Activated CD4-positive, alpha-beta T cell treated with anti-CD3 and anti-CD28 coated beads, Interleukin-2, amount 10 ng/mL, durations not matched to agents 7 days and 5 days (primary cell): ENCODE measurements at regions not wholly inside any gene's neighbourhood (a gene's known extent, or its start where the extent isn't known, plus 50 kb on each side); places are given as distances from the start of the nearest gene placed in this dataset.

Experiments used
- CTCF ChIA-PET: fragments of 350-600 bp; sonication (Branson Sonifier 250); formaldehyde crosslinking; loops from one replicate; lab custom pipeline; 2021; ENCODE audit warnings: antibody characterized with exemption; lab: Charles Lee
- POLR2A ChIA-PET: fragments of 350-600 bp; sonication (Branson Sonifier 250); formaldehyde crosslinking; loops from one replicate; lab custom pipeline; 2021; ENCODE audit warnings: antibody characterized with exemption; lab: Charles Lee
- DNase-seq: peaks from one replicate; pipeline ENCODE4 v3.0.0-alpha.2; 2020
- H3K27ac Mint-ChIP-seq: one replicate; pipeline ENCODE4 v1.8.0; 2021; ENCODE audit warnings: mild to moderate bottlenecking, moderate library complexity, mixed read lengths
- H3K27me3 Mint-ChIP-seq: one replicate; pipeline ENCODE4 v1.8.0; 2021; ENCODE audit warnings: mixed read lengths
- H3K36me3 Mint-ChIP-seq: one replicate; pipeline ENCODE4 v1.8.0; 2021; ENCODE audit warnings: low read depth, mixed read lengths
- H3K4me1 Mint-ChIP-seq: one replicate; pipeline ENCODE4 v1.8.0; 2021; ENCODE audit warnings: mixed read lengths
- H3K4me3 Mint-ChIP-seq: one replicate; pipeline ENCODE4 v1.8.0; 2021; ENCODE audit warnings: mild to moderate bottlenecking, moderate library complexity, mixed read lengths
- H3K9me3 Mint-ChIP-seq: one replicate; pipeline ENCODE4 v1.8.0; 2021; ENCODE audit warnings: mixed read lengths

DNA sequence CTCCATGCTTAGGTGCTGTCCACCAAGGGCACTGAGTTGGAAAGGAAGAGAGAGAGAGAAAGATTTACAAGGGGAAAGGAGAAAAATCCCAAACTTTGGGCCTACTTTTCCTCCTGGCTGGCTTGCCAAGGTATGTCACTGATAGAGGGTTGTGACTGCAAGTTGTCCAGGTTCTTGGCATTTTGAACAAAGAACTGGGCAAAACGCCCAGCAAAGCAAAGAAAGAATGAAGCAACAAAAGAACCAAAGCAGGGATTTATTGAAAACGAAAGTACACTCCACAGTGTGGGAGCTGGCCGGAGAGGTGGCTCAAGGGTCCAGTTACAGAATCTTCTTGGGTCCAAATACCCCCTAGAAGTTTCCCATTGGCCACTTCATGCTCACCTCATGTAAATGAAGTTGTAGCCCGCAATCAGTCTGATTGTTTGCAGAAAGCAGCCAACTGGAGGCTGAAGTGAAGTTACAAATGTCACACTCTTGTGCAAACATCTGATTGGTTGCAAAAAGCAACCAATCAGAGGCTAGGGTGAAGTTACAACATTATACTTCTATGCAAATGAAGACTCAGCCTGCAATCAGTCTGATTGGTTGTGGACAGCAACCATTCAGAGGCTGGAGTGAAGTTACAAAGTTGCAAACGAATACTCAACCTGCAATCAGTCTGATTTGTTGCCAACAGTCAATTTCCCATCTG lies 263.5 kb downstream of the YTHDC2 start:
- CTCF ChIA-PET: no interaction called here
- no peaks in the 10 kb centered on the region for H3K36me3 Mint-ChIP-seq
- no peak overlapping the region for H3K27ac Mint-ChIP-seq
- H3K4me1 Mint-ChIP-seq: no peaks in the 10 kb centered on the region
- H3K4me3 Mint-ChIP-seq: no peak overlapping the region
- POLR2A ChIA-PET: no interaction called here
- no peaks in the 10 kb centered on the region for H3K27me3 Mint-ChIP-seq
- no peaks in the 10 kb centered on the region for H3K9me3 Mint-ChIP-seq
- DNase-seq: no peak

DNA sequence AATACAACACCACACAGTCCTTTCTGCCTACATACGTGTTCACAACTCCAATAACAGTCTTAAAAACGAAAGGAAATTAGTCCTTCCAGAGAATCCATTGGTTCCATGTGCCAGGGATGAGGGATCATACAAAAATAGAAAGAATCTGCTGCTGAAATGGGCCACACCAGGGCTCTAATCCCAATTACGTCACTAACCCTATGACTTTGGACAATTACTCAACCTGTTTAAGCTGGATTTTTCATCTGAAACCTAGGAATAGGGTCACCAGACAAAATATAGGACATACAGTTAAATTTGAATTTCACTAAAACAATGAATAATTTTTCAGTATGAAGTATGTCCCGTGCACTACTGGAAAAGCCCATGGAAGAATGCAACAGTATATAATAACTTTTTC lies 264.7 kb downstream of the YTHDC2 start:
- no peaks in the 10 kb centered on the region for H3K4me1 Mint-ChIP-seq
- H3K36me3 Mint-ChIP-seq: no peaks in the 10 kb centered on the region
- ChIA-PET CTCF (no interaction called here), POLR2A (no interaction called here)
- H3K9me3 Mint-ChIP-seq: no peaks in the 10 kb centered on the region
- no peak overlapping the region for H3K4me3 Mint-ChIP-seq
- no peaks in the 10 kb centered on the region for H3K27me3 Mint-ChIP-seq
- H3K27ac Mint-ChIP-seq: no peak overlapping the region
- no peak for DNase-seq

DNA sequence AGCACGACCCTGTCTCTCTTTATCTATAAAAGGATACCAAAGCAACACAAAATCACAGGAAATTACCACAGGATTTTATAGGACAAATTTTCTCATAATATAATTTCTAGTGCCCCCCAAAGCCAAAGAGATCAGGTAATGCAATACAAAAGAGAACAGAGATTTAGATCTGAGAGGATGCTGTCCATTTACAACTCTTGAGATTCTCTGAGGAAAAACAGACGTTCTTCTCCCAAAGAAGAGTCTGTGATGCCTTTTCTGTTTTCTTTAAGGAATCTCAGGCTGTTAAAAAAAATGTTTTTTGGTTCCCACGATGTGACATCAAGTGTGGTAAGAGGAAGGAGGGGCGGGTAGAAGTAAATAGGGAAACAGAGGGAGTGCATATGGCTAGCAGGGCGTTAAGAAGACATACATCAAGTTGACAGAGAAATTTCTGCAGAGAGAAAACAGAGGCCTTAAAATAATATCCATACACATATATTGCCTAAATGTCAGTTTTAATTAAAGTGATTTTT lies 274.7 kb downstream of the YTHDC2 start:
- Mint-ChIP-seq H3K27ac (no peak overlapping the region), H3K27me3 (no peaks in the 10 kb centered on the region), H3K4me1 (no peaks in the 10 kb centered on the region), H3K4me3 (no peak overlapping the region), H3K36me3 (no peaks in the 10 kb centered on the region), H3K9me3 (no peaks in the 10 kb centered on the region)
- DNase-seq: no peak
- CTCF ChIA-PET: no interaction called here
- POLR2A ChIA-PET: interaction anchor here (0.6 kb wide), 1 partner anchor 28 kb away, joined by 7 read pairs; no protein-coding TSS in a partner anchor

DNA sequence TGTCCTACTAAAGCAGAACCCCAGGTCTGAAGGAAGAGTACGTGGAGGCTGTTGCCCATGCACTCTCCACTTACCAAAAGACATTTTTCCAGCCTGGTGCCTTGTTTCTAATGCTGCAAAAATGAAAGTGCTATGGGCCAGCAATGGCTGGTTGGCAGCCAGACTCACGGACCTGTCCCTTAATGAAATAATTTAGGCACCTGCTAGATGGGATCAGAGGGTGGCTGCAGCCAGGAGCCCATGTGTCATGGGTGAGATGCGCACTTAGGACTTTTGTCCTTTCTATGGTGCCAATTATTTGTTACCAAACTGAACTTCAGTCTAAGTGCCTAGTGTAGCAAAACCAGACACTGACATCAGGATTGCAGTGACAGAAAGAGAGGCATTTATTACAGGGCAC lies 276.3 kb downstream of the YTHDC2 start:
- ChIA-PET POLR2A (no interaction called here), CTCF (interaction anchor here (1.1 kb wide), 1 partner anchor 14 kb away, joined by 5 read pairs; no protein-coding TSS in a partner anchor)
- DNase-seq: no peak
- Mint-ChIP-seq H3K4me3 (no peak overlapping the region), H3K9me3 (no peaks in the 10 kb centered on the region), H3K4me1 (no peaks in the 10 kb centered on the region), H3K27ac (no peak overlapping the region), H3K36me3 (no peaks in the 10 kb centered on the region), H3K27me3 (no peaks in the 10 kb centered on the region)

DNA sequence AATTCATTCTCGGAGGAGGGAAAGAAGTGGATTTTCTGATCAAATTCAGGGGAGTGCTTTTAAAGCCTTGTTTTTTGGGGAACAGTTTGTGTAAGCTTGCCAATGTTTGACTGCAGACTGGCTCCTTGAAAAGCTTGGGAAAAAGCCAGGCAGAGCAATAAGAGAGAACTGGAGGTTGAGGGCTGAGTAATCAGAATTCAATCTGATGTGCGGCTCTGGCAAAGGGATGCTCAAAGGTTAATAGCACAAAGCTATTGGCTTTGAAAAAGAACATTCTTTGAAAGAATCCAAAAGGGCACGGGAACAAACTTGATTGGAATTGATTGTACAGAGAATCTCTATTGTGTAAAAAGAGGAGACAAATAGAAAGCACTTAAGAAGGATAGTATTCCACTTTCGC lies 279.3 kb downstream of the YTHDC2 start:
- Mint-ChIP-seq H3K36me3 (no peaks in the 10 kb centered on the region), H3K4me3 (no peak overlapping the region), H3K27me3 (no peaks in the 10 kb centered on the region), H3K27ac (no peak overlapping the region), H3K4me1 (no peaks in the 10 kb centered on the region), H3K9me3 (no peaks in the 10 kb centered on the region)
- POLR2A ChIA-PET: no interaction called here
- DNase-seq: no peak
- CTCF ChIA-PET: no interaction called here

DNA sequence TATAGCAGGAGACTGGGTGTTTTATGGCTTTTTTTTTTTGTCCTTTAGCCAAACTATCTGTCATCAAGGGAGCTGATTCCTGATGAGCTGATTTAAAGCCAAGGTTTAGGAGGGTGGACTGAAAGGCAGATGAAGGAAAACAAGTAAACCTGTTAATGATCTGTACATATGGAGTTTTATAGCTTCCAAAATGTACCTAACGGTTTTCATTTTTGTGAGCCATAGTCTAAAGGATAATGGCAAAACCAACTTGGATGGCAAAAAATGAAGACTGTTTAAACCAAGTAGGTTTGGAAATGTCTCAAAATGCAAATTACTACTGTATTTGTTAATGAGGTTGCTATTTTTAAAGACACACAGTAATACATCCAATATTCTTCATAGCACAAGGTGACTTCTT lies 281.5 kb downstream of the YTHDC2 start:
- CTCF ChIA-PET: no interaction called here

DNA sequence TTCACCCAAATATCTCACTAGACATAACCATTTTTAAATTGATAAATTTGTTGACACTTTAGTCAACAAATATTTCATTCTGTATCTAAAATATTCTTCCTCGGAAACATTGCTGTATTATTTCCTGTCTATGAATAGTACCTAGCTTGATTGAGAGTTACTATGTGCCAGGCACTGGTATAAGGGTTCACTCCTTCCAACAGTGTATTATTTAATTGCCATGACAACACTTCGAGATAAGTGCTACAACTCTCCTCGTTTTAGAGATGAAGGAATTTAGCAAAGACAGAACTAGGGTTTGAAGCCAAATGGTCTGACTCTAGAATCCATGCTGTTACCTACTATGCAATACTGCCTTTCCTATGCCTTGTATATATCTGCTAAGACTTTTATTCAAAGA lies 287.2 kb downstream of the YTHDC2 start:
- Mint-ChIP-seq H3K4me3 (no peak overlapping the region), H3K9me3 (no peaks in the 10 kb centered on the region), H3K4me1 (no peaks in the 10 kb centered on the region), H3K27me3 (no peaks in the 10 kb centered on the region), H3K36me3 (no peaks in the 10 kb centered on the region), H3K27ac (no peak overlapping the region)
- DNase-seq: no peak
- ChIA-PET POLR2A (no interaction called here), CTCF (no interaction called here)

More for the DNA sequence above, 281.5 kb downstream of the YTHDC2 start:
- Mint-ChIP-seq H3K27ac (no peak overlapping the region), H3K36me3 (no peaks in the 10 kb centered on the region), H3K27me3 (no peaks in the 10 kb centered on the region), H3K4me1 (no peaks in the 10 kb centered on the region), H3K9me3 (no peaks in the 10 kb centered on the region), H3K4me3 (no peak overlapping the region)
- POLR2A ChIA-PET: no interaction called here
- no peak for DNase-seq

DNA sequence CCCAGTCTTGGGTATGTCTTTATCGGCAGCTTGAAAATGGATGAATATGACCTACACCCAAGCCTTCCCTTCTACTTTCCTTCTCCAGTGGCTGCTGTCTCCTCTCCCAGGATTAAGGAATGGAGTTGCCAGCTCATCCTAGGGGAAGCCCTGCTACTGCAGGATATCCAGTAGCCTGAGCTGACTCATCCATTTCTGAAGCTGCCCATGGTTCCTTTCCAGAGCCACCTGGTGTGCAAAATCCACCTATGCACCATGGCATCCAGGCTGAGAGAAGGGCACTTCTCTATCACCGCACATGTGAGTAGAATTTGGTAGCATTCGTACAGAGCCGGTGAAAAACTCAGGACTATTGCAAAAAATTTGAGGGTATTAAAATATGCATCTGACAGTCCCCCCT lies 290.8 kb downstream of the YTHDC2 start:
- CTCF ChIA-PET: interaction anchor here (0.9 kb wide), 1 partner anchor 15 kb away, joined by 5 read pairs; no protein-coding TSS in a partner anchor
- Mint-ChIP-seq H3K4me1 (no peaks in the 10 kb centered on the region), H3K27ac (no peak overlapping the region), H3K27me3 (no peaks in the 10 kb centered on the region), H3K4me3 (no peak overlapping the region), H3K9me3 (no peaks in the 10 kb centered on the region), H3K36me3 (no peaks in the 10 kb centered on the region)
- POLR2A ChIA-PET: no interaction called here
- no peak for DNase-seq

DNA sequence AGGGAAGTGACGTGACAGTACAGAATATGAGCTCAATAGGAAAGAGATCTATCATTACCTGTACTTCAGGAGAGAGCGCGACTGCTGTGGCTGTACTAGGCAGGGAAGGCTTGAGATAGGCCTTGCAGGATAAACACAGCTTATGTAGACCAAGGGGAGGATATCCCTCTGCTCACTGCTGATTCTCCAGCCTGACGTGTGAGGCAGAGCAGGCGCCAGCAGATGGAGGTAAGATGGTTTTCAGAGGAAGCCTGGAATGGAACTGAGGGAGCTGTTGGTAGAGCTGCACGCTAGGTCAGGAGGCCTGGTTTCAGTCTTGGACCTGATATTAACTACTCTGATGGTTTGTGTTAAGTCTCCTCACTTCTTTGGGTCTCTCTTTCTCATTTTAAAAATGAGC lies 291.4 kb downstream of the YTHDC2 start:
- Mint-ChIP-seq H3K4me3 (no peak overlapping the region), H3K27ac (no peak overlapping the region), H3K36me3 (no peaks in the 10 kb centered on the region), H3K4me1 (no peaks in the 10 kb centered on the region), H3K27me3 (no peaks in the 10 kb centered on the region), H3K9me3 (no peaks in the 10 kb centered on the region)
- ChIA-PET POLR2A (no interaction called here), CTCF (no interaction called here)
- DNase-seq: no peak

DNA sequence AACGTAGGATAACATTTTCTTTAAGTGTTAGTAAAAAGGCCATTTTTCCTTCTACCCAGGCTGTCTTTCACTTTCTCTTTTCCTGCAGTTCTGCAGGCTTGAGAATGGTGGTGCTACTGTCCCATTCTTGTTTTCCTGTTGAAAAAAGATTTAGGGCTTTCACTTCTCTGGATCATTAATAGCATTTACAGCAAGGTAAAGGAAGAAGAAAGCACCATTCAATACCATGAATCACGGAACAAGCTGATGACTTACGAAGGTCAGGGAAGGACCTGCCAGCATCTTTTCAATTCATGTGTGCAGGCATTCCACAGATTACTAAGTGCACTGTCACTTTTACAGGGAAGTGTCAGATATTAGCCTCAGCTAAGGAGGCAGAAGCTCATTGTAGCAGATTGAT lies 292.8 kb downstream of the YTHDC2 start:
- POLR2A ChIA-PET: no interaction called here
- H3K4me1 Mint-ChIP-seq: no peaks in the 10 kb centered on the region
- H3K4me3 Mint-ChIP-seq: no peak overlapping the region
- CTCF ChIA-PET: no interaction called here
- no peaks in the 10 kb centered on the region for H3K36me3 Mint-ChIP-seq
- H3K27ac Mint-ChIP-seq: no peak overlapping the region
- no peak for DNase-seq
- H3K9me3 Mint-ChIP-seq: no peaks in the 10 kb centered on the region
- H3K27me3 Mint-ChIP-seq: no peaks in the 10 kb centered on the region

DNA sequence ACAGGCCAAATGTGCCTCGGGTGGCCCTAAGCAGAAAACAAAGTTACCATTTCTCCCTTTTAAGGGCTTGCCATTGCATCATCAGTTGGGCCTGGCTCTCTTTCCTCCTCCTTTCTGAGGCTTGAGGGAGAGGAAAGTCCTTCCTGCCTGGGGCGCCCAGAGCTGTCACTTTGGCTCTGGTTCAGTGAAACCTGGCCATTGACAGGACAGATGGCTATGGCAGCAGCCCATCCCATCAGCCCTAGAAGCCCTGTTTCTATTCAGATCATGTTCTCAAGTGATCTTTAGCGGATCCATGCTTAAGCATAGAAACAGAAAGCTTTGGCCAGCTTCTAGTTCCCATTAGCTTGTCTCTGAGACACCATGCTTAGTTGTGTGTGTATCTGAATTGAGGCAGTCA lies 293.4 kb downstream of the YTHDC2 start:
- POLR2A ChIA-PET: no interaction called here
- Mint-ChIP-seq H3K27me3 (no peaks in the 10 kb centered on the region), H3K9me3 (no peaks in the 10 kb centered on the region), H3K36me3 (no peaks in the 10 kb centered on the region), H3K4me1 (no peaks in the 10 kb centered on the region), H3K27ac (no peak overlapping the region), H3K4me3 (no peak overlapping the region)
- CTCF ChIA-PET: no interaction called here
- DNase-seq: no peak

DNA sequence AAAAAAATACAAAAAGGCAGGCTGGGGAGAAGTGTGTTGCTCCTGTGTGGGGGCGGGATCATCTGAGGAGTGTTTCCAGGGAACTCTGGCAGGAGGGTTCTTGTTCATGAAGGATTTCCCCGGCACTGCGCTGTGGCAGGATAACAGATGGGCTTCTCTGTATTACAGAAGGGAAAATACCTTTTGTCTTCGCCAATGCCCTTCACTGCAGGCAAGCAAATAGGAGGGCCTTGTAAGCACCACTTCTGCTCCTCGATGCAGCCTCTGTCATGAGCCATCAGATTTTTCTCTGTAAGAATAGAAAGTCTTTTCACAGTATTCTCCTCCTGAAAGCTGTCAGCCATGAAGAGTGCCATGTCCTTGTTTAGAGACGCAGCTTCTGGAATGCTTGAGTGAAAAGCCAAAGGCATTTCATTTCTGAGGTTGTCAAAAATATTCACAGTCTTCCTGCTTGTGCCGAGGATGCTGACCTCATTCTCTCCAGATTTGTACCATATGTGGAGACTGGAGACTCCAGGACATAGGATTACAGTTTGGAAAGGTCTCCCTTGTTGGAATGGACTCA lies 294.0 kb downstream of the YTHDC2 start:
- no peaks in the 10 kb centered on the region for H3K9me3 Mint-ChIP-seq
- no peaks in the 10 kb centered on the region for H3K36me3 Mint-ChIP-seq
- ChIA-PET CTCF (no interaction called here), POLR2A (no interaction called here)
- no peak for DNase-seq
- no peaks in the 10 kb centered on the region for H3K4me1 Mint-ChIP-seq
- H3K27me3 Mint-ChIP-seq: no peaks in the 10 kb centered on the region
- H3K4me3 Mint-ChIP-seq: no peak overlapping the region
- no peak overlapping the region for H3K27ac Mint-ChIP-seq

DNA sequence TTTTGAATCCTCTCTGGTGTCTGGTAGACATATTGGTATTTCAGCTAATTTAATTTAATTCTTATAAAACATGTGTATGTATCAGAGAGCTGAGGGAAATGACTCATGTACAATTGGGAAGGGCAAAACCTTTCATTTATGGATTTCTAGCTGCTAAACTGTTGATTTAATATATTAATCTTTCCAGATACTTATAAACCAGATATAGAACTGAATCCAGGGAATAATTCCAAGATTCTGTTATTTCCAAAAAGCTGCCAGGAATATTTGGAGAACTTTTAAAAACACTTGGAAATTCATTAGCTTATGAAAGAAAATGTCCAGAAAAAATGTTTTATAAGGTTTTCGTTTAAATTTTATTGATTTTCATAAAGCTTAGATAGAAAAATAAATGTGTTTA lies 295.5 kb downstream of the YTHDC2 start:
- H3K27me3 Mint-ChIP-seq: no peaks in the 10 kb centered on the region
- H3K4me3 Mint-ChIP-seq: no peak overlapping the region
- no peak overlapping the region for H3K27ac Mint-ChIP-seq
- DNase-seq: no peak
- ChIA-PET CTCF (no interaction called here), POLR2A (no interaction called here)
- H3K4me1 Mint-ChIP-seq: no peaks in the 10 kb centered on the region
- H3K9me3 Mint-ChIP-seq: no peaks in the 10 kb centered on the region
- no peaks in the 10 kb centered on the region for H3K36me3 Mint-ChIP-seq

DNA sequence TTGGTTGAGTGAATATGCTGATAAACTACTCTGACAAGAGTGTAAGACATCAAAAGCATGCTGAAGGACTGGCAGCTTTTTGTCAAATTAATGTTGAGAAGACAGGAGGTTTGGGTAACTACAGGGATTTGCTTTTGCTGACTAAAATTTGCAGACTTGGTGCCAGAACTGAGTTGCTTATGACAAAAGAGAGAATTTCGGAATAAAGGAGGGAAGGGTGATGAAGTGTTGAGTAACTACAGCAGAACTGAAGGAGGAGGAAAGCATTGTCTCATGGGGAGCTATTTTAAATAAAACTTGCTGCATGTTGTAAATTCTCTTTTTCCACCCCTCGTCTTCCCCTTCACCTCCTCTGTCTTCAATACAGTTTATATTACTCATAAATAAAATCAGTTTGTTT lies 296.1 kb downstream of the YTHDC2 start:
- H3K9me3 Mint-ChIP-seq: no peaks in the 10 kb centered on the region
- ChIA-PET CTCF (no interaction called here), POLR2A (no interaction called here)
- H3K4me1 Mint-ChIP-seq: no peaks in the 10 kb centered on the region
- no peak overlapping the region for H3K27ac Mint-ChIP-seq
- H3K36me3 Mint-ChIP-seq: no peaks in the 10 kb centered on the region
- no peak overlapping the region for H3K4me3 Mint-ChIP-seq
- no peaks in the 10 kb centered on the region for H3K27me3 Mint-ChIP-seq
- no peak for DNase-seq
